ENCODE measurements at regions not wholly inside any gene's neighbourhood (a gene's known extent, or its start where the extent isn't known, plus 50 kb on each side); places are given as distances from the start of the nearest gene placed in this dataset.

DNA sequence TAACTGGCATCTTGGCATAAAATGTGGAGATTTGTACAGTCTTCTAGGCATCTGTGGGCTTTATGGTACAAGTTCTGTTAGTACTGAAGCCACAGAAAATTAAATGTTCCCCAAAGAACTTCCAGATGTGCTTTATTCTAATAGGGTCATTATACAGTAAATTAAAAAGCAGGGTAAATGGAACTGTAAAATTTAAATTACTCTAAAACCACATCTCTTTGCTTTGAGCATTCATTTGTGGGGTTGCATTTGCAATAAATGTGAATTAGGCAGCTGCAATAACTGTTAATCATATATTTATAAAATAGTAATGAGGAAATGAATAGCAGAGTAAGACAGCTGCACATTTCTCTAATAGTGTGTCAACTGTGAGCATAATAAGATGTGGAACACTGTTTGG is 151.5 kb downstream of the BUB3 start:
- ChIA-PET CTCF (ENCODE audit: partially characterized antibody) (interaction anchor here (0.9 to 1.5 kb wide), 2 partner anchors 15 to 151 kb away, joined by 3 to 5 read pairs; no protein-coding TSS in a partner anchor), POLR2A (ENCODE audit: partially characterized antibody) (no interaction called here)
- Histone ChIP-seq H4K20me1 (replicated peaks in 1 of 2; ENCODE audit: control insufficient read depth in 1 of 2, insufficient read depth in 2 of 2, low read length in 2 of 2) (no peaks in the 10 kb centered on the region), H3K18ac (ENCODE audit: extremely low read depth, low read length) (no peak overlapping the region), H2AFZ (ENCODE audit: low read length) (no peak overlapping the region), H3K4me1 (replicated peaks in 1 of 4; ENCODE audit: control insufficient read depth in 3 of 4, insufficient read depth in 4 of 4, low read length in 3 of 4) (no peaks in the 10 kb centered on the region; a peak in 1 of 7 replicates), H3K4me2 (ENCODE audit: insufficient read depth in 1 of 2, low read depth in 2 of 2, low read length in 2 of 2) (no peak overlapping the region), H4K91ac (replicated peaks; ENCODE audit: insufficient read length, low read length) (no peak overlapping the region), H2AK5ac (ENCODE audit: low read depth, low read length) (no peak overlapping the region), H3K9ac (replicated peaks in 1 of 4; ENCODE audit: extremely low read depth in 1 of 4, low read depth in 3 of 4, low read length in 3 of 4) (no peak overlapping the region), H3K4me3 (ENCODE audit: extremely low read depth in 1 of 4, insufficient read depth in 2 of 4, low read depth in 3 of 4, low read length in 4 of 4) (no peak overlapping the region), H3K23me2 (ENCODE audit: low read depth, low read length) (no peaks in the 10 kb centered on the region), H2BK15ac (ENCODE audit: low read length) (no peak overlapping the region), H3K27me3 (replicated peaks in 1 of 4; ENCODE audit: control insufficient read depth in 3 of 4, extremely low read depth in 1 of 4, insufficient read depth in 3 of 4, low read length in 3 of 4) (no peaks in the 10 kb centered on the region), H3K4ac (replicated peaks; ENCODE audit: insufficient read length, low read depth, low read length) (no peak overlapping the region), H3K14ac (ENCODE audit: insufficient read length) (no peak overlapping the region), H4K5ac (ENCODE audit: insufficient read length, low read depth, low read length) (no peak overlapping the region), H3K56ac (replicated peaks; ENCODE audit: insufficient read length, low read depth, low read length) (no peak overlapping the region), H3K9me3 (ENCODE audit: insufficient read depth in 2 of 2, low read depth in 1 of 2, low read length in 1 of 2) (peaks cover 5 to 7% of the 10 kb centered on the region in 2 experiments; a peak in 3 of 4 replicates), H2BK20ac (ENCODE audit: low read length) (no peak overlapping the region), H3K27ac (ENCODE audit: low read depth, low read length) (no peak overlapping the region), H2BK5ac (ENCODE audit: low read depth, low read length) (no peak overlapping the region), H3K79me2 (ENCODE audit: control insufficient read depth in 1 of 2, insufficient read depth in 2 of 2, low read length in 2 of 2) (no peaks in the 10 kb centered on the region), H2BK12ac (ENCODE audit: low read depth, low read length) (no peak overlapping the region), H3K36me3 (ENCODE audit: control insufficient read depth in 2 of 4, insufficient read depth in 4 of 4, low read length in 3 of 4) (no peaks in the 10 kb centered on the region), H2BK120ac (replicated peaks; ENCODE audit: low read depth, low read length) (no peak overlapping the region), H3K79me1 (ENCODE audit: low read depth, low read length) (no peaks in the 10 kb centered on the region), H3K23ac (ENCODE audit: insufficient read length) (no peak overlapping the region), H4K8ac (ENCODE audit: extremely low read depth, insufficient read depth, low read length) (no peak overlapping the region)
- TF ChIP-seq POU5F1 (IDR thresholded peaks at IDR 0.05; ENCODE audit: low read depth, low read length) (no peak), CHD1 (IDR thresholded peaks at IDR 0.05; ENCODE audit: low read depth, low read length) (no peak), TBP (IDR thresholded peaks at IDR 0.05; ENCODE audit: low read depth, low read length) (no peak), CTBP2 (IDR thresholded peaks at IDR 0.05; ENCODE audit: borderline replicate concordance, insufficient read depth, insufficient read length, low read length) (no peak), SAP30 (IDR thresholded peaks at IDR 0.05; ENCODE audit: insufficient read depth, insufficient replicate concordance, low read length) (no peak), SIN3A (conservative IDR thresholded peaks at IDR 0.05 in 1 of 2, IDR thresholded peaks at IDR 0.05 in 1 of 2; ENCODE audit: low read depth in 1 of 2, low read length in 2 of 2) (no peak), CREB1 (IDR thresholded peaks at IDR 0.05) (no peak), ZNF274 (IDR thresholded peaks at IDR 0.05; ENCODE audit: borderline replicate concordance, extremely low read depth, low read length) (no peak), SIRT6 (IDR thresholded peaks at IDR 0.05; ENCODE audit: low read length) (no peak), KDM1A (IDR thresholded peaks at IDR 0.05; ENCODE audit: borderline replicate concordance, low read length) (no peak), SP2 (IDR thresholded peaks at IDR 0.05; ENCODE audit: low read length) (no peak), EZH2 (IDR thresholded peaks at IDR 0.05; ENCODE audit: low read depth, low read length, severe bottlenecking) (no peak), RNF2 (IDR thresholded peaks at IDR 0.05; ENCODE audit: borderline replicate concordance, low read depth, low read length, missing control alignments, poor library complexity, severe bottlenecking) (no peak)
- no peak for DNase-seq (ENCODE audit: low read depth in 1 of 2, low spot score in 2 of 2)
- no peak for FAIRE-seq

All from H1 (cell line).